IMR-90 (cell line): ENCODE measurements at regions not wholly inside any gene's neighbourhood (a gene's known extent, or its start where the extent isn't known, plus 50 kb on each side); places are given as distances from the start of the nearest gene placed in this dataset.

Experiments
- BHLHE40 ChIP-seq: fragments of 150-350 bp; IDR thresholded peaks from 2 replicates; pipeline ENCODE4 v1.6.1; 2016; ENCODE audit warnings: mild to moderate bottlenecking, low read depth, low read length
- CHD1 ChIP-seq: IDR thresholded peaks from 2 replicates; pipeline ENCODE4 v1.6.1; 2012; ENCODE audit warnings: low read depth, low read length, improper control_type of control experiment
- CTCF ChIP-seq: conservative IDR thresholded peaks from 2 replicates; pipeline ENCODE4 v1.5.1; 2012; ENCODE audit warnings: mild to moderate bottlenecking, low read depth, low read length, improper control_type of control experiment
- MAZ ChIP-seq: IDR thresholded peaks from 2 replicates; pipeline ENCODE4 v1.6.1; 2012; ENCODE audit warnings: low read depth, mild to moderate bottlenecking, low read length, improper control_type of control experiment, moderate library complexity, borderline replicate concordance
- MXI1 ChIP-seq: IDR thresholded peaks from 2 replicates; pipeline ENCODE4 v1.6.1; 2012; ENCODE audit warnings: low read depth, mild to moderate bottlenecking, low read length, moderate library complexity, borderline replicate concordance
- NFE2L2 ChIP-seq: fragments of 150-350 bp; IDR thresholded peaks from 2 replicates; pipeline ENCODE4 v1.6.1; 2016; ENCODE audit warnings: low read depth, mild to moderate bottlenecking, low read length
- POLR2A ChIP-seq: IDR thresholded peaks from 2 replicates; pipeline ENCODE4 v1.6.1; 2012; ENCODE audit warnings: mild to moderate bottlenecking, low read depth, low read length
- RFX5 ChIP-seq: IDR thresholded peaks from 2 replicates; pipeline ENCODE4 v1.8.0; 2012; ENCODE audit warnings: low read depth, mild to moderate bottlenecking, low read length, moderate library complexity
- SMC3 ChIP-seq: fragments of 150-350 bp; IDR thresholded peaks from 2 replicates; pipeline ENCODE4 v1.6.1; 2016; ENCODE audit warnings: low read depth, mild to moderate bottlenecking, antibody characterized with exemption, low read length, moderate library complexity
- TF ChIP-seq, protein P1 (sequence below): fragments of 150-350 bp; IDR thresholded peaks from 2 replicates; pipeline ENCODE4 v1.6.1; 2017; ENCODE audit warnings: mild to moderate bottlenecking, antibody characterized with exemption, low read length, low read depth

GRCh38 chr2:107340955-107341354 lies 455.0 kb upstream of the ST6GAL2 start:
- TF ChIP-seq CHD1: no peak
- no peak for TF ChIP-seq POLR2A
- no peak for TF ChIP-seq CTCF
- no peak for TF ChIP-seq MAZ
- TF ChIP-seq, protein P1, sequence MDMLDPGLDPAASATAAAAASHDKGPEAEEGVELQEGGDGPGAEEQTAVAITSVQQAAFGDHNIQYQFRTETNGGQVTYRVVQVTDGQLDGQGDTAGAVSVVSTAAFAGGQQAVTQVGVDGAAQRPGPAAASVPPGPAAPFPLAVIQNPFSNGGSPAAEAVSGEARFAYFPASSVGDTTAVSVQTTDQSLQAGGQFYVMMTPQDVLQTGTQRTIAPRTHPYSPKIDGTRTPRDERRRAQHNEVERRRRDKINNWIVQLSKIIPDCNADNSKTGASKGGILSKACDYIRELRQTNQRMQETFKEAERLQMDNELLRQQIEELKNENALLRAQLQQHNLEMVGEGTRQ: no peak
- no peak for TF ChIP-seq RFX5
- TF ChIP-seq SMC3: no peak
- TF ChIP-seq NFE2L2: no peak
- TF ChIP-seq MXI1: no peak
- TF ChIP-seq BHLHE40: no peak
